GM18511 (cell line): ENCODE measurements at regions not wholly inside any gene's neighbourhood (a gene's known extent, or its start where the extent isn't known, plus 50 kb on each side); places are given as distances from the start of the nearest gene placed in this dataset.

Experiments
- ATAC-seq: cut with Tn5 transposase; IDR thresholded peaks from one replicate; pipeline ENCODE4 v1.9.1; 2021; ENCODE audit warnings: mild to moderate bottlenecking, moderate library complexity; ENCODE audit not compliant: unreplicated experiment

GRCh38 chr11:98561877-98562395, 458.8 kb upstream of the CNTN5 start:
- ATAC-seq, result no peak

GRCh38 chr11:98564233-98564632, 456.5 kb upstream of the CNTN5 start:
- ATAC-seq, result no peak

GRCh38 chr11:98564881-98565280, 455.9 kb upstream of the CNTN5 start:
- ATAC-seq, result no peak

- ATAC-seq, result no peak
Measured at GRCh38 chr11:98565311-98565710, 455.4 kb upstream of the CNTN5 start.

GRCh38 chr11:98566978-98567377, 453.8 kb upstream of the CNTN5 start:
- ATAC-seq, result no peak

- ATAC-seq, result no peak
Measured at GRCh38 chr11:98568013-98568412, 452.7 kb upstream of the CNTN5 start.

- ATAC-seq, result no peak
Measured at GRCh38 chr11:98572941-98573340, 447.8 kb upstream of the CNTN5 start.

GRCh38 chr11:98587884-98588283, 432.9 kb upstream of the CNTN5 start:
- ATAC-seq, result no peak

GRCh38 chr11:98589967-98590366, 430.8 kb upstream of the CNTN5 start:
- no peak for ATAC-seq

GRCh38 chr11:98600103-98600502, 420.6 kb upstream of the CNTN5 start:
- no peak for ATAC-seq

- no peak for ATAC-seq
Measured at GRCh38 chr11:98600786-98601773, 419.7 kb upstream of the CNTN5 start.

- ATAC-seq, result no peak
Measured at GRCh38 chr11:98616098-98616655, 404.6 kb upstream of the CNTN5 start.

- no peak for ATAC-seq
Measured at GRCh38 chr11:98621767-98622166, 399.0 kb upstream of the CNTN5 start.

- ATAC-seq, result no peak
Measured at GRCh38 chr11:98625526-98625925, 395.2 kb upstream of the CNTN5 start.

- ATAC-seq, result no peak
Measured at GRCh38 chr11:98630736-98631135, 390.0 kb upstream of the CNTN5 start.

- ATAC-seq, result no peak
Measured at GRCh38 chr11:98657711-98658110, 363.0 kb upstream of the CNTN5 start.

- no peak for ATAC-seq
Measured at GRCh38 chr11:98659431-98659830, 361.3 kb upstream of the CNTN5 start.

GRCh38 chr11:98674390-98674789, 346.4 kb upstream of the CNTN5 start:
- no peak for ATAC-seq

GRCh38 chr11:98679673-98680072, 341.1 kb upstream of the CNTN5 start:
- ATAC-seq, result no peak

GRCh38 chr11:98701541-98701940, 319.2 kb upstream of the CNTN5 start:
- ATAC-seq, result no peak

- ATAC-seq, result no peak
Measured at GRCh38 chr11:98703779-98704556, 316.8 kb upstream of the CNTN5 start.
